Spleen (tissue), 7 donors: ENCODE measurements at regions not wholly inside any gene's neighbourhood (a gene's known extent, or its start where the extent isn't known, plus 50 kb on each side); places are given as distances from the start of the nearest gene placed in this dataset.

ENCODE experiments used
- POLR2A ChIP-seq, 3 donors: fragments of 450-650 bp; IDR thresholded peaks; one replicate each; pipeline ENCODE4 v1.5.1; 2017; ENCODE audit warnings: antibody characterized with exemption in 3 of 3, mild to moderate bottlenecking in 1 of 3
- POLR2AphosphoS5 ChIP-seq, 3 donors: sonication (generic); formaldehyde crosslinking; IDR thresholded peaks; one replicate each; pipeline ENCODE4 v1.5.1; 2017; ENCODE audit warnings: antibody characterized with exemption in 3 of 3
- TF ChIP-seq, protein P1 (sequence below), 11 experiments: fragments of 200-600 bp in 7 of 11; fragments of 450-650 bp in 4 of 11; sonication (generic) in 4 of 11; IDR thresholded peaks in 8 of 11; conservative IDR thresholded peaks in 3 of 11; 1 replicate in 7 of 11; 2 replicates in 4 of 11; pipeline versions ENCODE4 v1.4.0 to v1.8.0; 2016 to 2021; ENCODE audit warnings: antibody characterized with exemption in 11 of 11, inconsistent platforms in 4 of 11, mild to moderate bottlenecking in 1 of 11
- donor health status: DM: no; HTN: no; CAD: no; lungs with moderate emphysema.
- donor health status: DM: no; HTN: no; CAD: no.
- donor health status: DM: no; HTN: no; CAD: no.

DNA sequence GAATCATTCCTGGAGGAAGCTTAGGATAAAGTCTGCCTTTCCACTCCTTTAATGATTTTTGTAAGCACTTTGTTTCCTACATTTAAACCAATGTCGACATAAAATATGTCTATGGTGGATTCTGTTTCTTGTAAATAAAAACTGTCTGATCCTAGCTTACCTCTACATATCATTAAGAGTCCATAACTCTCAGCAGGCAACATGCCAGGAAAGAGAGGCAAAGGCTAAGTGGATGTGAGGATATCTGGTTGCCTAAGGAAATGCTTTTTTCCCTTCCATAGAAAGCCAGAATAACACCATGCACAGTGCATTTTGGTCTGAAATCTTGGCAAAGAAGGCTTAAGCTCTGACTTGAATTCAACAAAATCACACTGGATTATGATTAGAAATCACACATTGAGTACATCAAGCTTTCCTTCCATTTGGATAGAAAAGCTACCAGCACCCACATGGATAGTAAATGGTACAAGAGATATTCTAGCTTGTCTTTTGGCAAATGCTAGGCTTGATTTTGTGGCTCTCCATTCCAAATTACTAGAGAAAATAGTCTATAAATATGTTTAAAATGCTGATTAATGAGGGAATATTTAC is 57.0 kb upstream of the CNTN1 start:
- TF ChIP-seq POLR2A (IDR thresholded peaks at IDR 0.05) (no peak), POLR2AphosphoS5 (IDR thresholded peaks at IDR 0.05) (no peak)
- TF ChIP-seq, protein P1, sequence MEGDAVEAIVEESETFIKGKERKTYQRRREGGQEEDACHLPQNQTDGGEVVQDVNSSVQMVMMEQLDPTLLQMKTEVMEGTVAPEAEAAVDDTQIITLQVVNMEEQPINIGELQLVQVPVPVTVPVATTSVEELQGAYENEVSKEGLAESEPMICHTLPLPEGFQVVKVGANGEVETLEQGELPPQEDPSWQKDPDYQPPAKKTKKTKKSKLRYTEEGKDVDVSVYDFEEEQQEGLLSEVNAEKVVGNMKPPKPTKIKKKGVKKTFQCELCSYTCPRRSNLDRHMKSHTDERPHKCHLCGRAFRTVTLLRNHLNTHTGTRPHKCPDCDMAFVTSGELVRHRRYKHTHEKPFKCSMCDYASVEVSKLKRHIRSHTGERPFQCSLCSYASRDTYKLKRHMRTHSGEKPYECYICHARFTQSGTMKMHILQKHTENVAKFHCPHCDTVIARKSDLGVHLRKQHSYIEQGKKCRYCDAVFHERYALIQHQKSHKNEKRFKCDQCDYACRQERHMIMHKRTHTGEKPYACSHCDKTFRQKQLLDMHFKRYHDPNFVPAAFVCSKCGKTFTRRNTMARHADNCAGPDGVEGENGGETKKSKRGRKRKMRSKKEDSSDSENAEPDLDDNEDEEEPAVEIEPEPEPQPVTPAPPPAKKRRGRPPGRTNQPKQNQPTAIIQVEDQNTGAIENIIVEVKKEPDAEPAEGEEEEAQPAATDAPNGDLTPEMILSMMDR (IDR thresholded peaks at IDR 0.05 in 8 of 11, conservative IDR thresholded peaks at IDR 0.05 in 3 of 11) = no peak
